Transverse colon (tissue), 4 donors: ENCODE measurements at regions not wholly inside any gene's neighbourhood (a gene's known extent, or its start where the extent isn't known, plus 50 kb on each side); places are given as distances from the start of the nearest gene placed in this dataset.
"Not testable (repeated sequence)": the region's sequence is repeated elsewhere in the genome, so short reads cannot be mapped to it uniquely, and the experiment has no call there.

Experiments used
- DNase-seq: peaks from one replicate; pipeline ENCODE4 v3.0.0-alpha.2; 2019
- H3K27ac ChIP-seq, 4 donors: fragments of 200-600 bp; sonication (generic); 2 replicates each; pipeline ENCODE4 v1.5.1; 2016 to 2018; ENCODE audit warnings: inconsistent platforms in 4 of 4
- H3K27me3 ChIP-seq: fragments of 200-600 bp; sonication (generic); 2 replicates; pipeline ENCODE4 v1.5.1; 2017; ENCODE audit warnings: inconsistent platforms
- H3K36me3 ChIP-seq, 4 donors: fragments of 200-600 bp; sonication (generic); 2 replicates each; pipeline ENCODE4 v1.5.1; 2017 to 2019; ENCODE audit warnings: inconsistent platforms in 4 of 4
- H3K4me1 ChIP-seq, 4 donors: fragments of 200-600 bp; sonication (generic); 2 replicates each; pipeline ENCODE4 v1.5.1; 2017 to 2020; ENCODE audit warnings: inconsistent platforms in 4 of 4
- H3K4me3 ChIP-seq, 4 donors: fragments of 200-600 bp; sonication (generic); 1 replicate in 1 of 4; 2 replicates in 3 of 4; pipeline versions ENCODE4 v1.5.1 to v1.6.1; 2017 to 2019; ENCODE audit warnings: inconsistent platforms in 4 of 4
- H3K9me3 ChIP-seq, 2 donors: fragments of 200-600 bp; sonication (generic); 2 replicates each; pipeline ENCODE4 v1.5.1; 2017 to 2019; ENCODE audit warnings: inconsistent platforms in 2 of 2
- EP300 ChIP-seq: sonication (generic); formaldehyde crosslinking; IDR thresholded peaks from one replicate; pipeline ENCODE4 v1.6.1; 2017; ENCODE audit warnings: antibody characterized with exemption, low read depth
- POLR2A ChIP-seq: fragments of 450-650 bp; IDR thresholded peaks from one replicate; pipeline ENCODE4 v1.6.1; 2016; ENCODE audit warnings: antibody characterized with exemption, mild to moderate bottlenecking, moderate library complexity
- POLR2AphosphoS5 ChIP-seq, 3 donors: sonication (generic); formaldehyde crosslinking; IDR thresholded peaks; one replicate each; pipeline ENCODE4 v1.6.1; 2016; ENCODE audit warnings: antibody characterized with exemption in 3 of 3
- WGBS, 2 donors: methylation state at CpG; one replicate each; pipeline ENCODE4 v1.1.5; 2018; ENCODE audit warnings: low coverage in 1 of 2; 5-methylcytosine and 5-hydroxymethylcytosine counted together
- in situ Hi-C, 4 donors: fragments of 200-750 bp; cut with MboI; loops; one replicate each; pipeline versions ENCODE4 v1.15.0 to v1.15.1; 2017; ENCODE audit warnings: low sequenced_read_pairs in 3 of 4, low pct_ligation_motif_present in 1 of 4, low pct_unique_long_range_greater_than_20kb in 1 of 4
- intact Hi-C: fragments of 100-400 bp; cut with DNase I; formaldehyde crosslinking; loops from one replicate; pipeline ENCODE4 v1.15.1; 2023; ENCODE audit warnings: low total_unique reads
- TF ChIP-seq, protein P1 (sequence below), 5 experiments: fragments of 200-600 bp in 3 of 5; fragments of 450-650 bp in 2 of 5; sonication (generic) in 3 of 5; IDR thresholded peaks; 1 replicate in 2 of 5; 2 replicates in 3 of 5; pipeline ENCODE4 v1.5.1; 2016 to 2017; ENCODE audit warnings: antibody characterized with exemption in 5 of 5, inconsistent platforms in 3 of 5, mild to moderate bottlenecking in 2 of 5, moderate library complexity in 1 of 5

DNA sequence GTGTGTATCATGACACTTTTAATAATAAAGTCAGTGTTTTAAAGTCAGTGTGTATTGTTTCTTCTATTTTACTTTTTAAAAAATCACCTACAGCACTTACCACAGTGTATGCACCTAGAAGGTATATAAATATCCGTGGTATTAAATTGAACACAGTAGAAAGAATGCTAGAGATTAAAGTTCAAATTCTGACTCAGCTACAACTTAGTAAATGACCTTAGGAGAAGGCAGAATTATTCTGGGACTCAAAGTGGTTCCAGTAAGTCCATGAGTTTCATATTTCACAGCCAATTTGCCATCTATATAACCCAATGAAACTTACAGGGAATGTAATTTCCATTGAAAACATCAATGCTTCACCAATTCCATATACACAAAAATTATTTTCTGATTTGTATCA lies 52.7 kb upstream of the MAP4 start:
- in situ Hi-C loops, result no loop called here
- Histone ChIP-seq H3K27ac (no peak overlapping the region), H3K4me1 (peaks cover 4 to 43% (median 9%) of the 10 kb centered on the region in 4 donors), H3K27me3 (no peaks in the 10 kb centered on the region), H3K4me3 (no peak overlapping the region), H3K9me3 (no peaks in the 10 kb centered on the region), H3K36me3 (no peaks in the 10 kb centered on the region)
- WGBS, 2 donors, result 75% methylated on average over 1 of the region's 1 CpG; no CpG with 5 or more reads in 1 of the 2 donors
- no peak for TF ChIP-seq POLR2AphosphoS5 (IDR thresholded peaks at IDR 0.05)
- no peak for TF ChIP-seq EP300
- no peak for TF ChIP-seq POLR2A
- TF ChIP-seq, protein P1, sequence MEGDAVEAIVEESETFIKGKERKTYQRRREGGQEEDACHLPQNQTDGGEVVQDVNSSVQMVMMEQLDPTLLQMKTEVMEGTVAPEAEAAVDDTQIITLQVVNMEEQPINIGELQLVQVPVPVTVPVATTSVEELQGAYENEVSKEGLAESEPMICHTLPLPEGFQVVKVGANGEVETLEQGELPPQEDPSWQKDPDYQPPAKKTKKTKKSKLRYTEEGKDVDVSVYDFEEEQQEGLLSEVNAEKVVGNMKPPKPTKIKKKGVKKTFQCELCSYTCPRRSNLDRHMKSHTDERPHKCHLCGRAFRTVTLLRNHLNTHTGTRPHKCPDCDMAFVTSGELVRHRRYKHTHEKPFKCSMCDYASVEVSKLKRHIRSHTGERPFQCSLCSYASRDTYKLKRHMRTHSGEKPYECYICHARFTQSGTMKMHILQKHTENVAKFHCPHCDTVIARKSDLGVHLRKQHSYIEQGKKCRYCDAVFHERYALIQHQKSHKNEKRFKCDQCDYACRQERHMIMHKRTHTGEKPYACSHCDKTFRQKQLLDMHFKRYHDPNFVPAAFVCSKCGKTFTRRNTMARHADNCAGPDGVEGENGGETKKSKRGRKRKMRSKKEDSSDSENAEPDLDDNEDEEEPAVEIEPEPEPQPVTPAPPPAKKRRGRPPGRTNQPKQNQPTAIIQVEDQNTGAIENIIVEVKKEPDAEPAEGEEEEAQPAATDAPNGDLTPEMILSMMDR (IDR thresholded peaks at IDR 0.05), result no peak
- intact Hi-C loops, result no loop called here
- no peak for DNase-seq

DNA sequence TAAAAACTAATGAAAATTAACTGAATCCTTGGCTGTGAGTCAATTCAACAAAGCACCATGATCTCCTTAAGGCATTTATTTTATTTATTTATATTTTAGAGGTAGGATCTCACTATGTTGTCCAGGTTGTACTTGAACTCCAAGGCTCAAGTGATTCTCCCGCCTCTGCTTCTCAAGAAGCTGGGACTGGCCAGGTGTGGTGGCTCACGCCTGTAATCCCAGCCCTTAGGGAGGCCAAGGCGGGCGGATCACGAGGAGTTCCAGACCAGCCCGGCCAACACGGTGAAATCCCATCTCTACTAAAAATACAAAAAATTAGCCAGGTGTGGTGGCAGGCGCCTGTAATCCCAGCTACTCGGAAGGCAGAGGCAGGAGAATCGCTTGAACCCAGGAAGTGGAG lies 52.1 kb upstream of the MAP4 start:
- DNase-seq, H3K36me3 ChIP-seq, H3K4me3 ChIP-seq, H3K27me3 ChIP-seq, in situ Hi-C loops, intact Hi-C loops, H3K27ac ChIP-seq, H3K9me3 ChIP-seq: not testable (repeated sequence)
- 96 to 100% methylated on average over 4 to 10 of the region's 10 CpGs for WGBS, 2 donors
- H3K4me1 ChIP-seq, result peaks cover 4 to 48% (median 9%) of the 10 kb centered on the region in 4 donors

DNA sequence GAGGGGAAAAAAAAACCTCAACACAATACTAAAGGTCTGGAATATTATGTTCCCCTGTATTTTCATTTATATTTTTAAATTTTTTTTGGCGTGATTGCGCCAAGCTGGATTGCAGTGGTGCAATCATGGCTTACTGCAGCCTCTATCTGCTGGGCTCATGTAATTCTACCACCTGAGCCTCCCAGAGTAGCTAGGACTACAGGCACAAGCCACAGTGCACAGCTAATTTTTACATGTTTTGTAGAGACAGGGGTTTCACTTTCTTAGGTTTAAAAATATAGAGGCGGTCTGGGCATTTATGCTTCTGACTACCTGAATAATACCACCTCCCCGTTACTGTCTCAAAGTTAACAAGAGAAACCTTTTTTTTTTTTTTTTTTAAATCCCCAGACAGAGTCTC lies 51.1 kb upstream of the MAP4 start:
- in situ Hi-C loops, result no loop called here
- Histone ChIP-seq H3K4me1 (peaks cover 4 to 46% (median 9%) of the 10 kb centered on the region in 4 donors), H3K4me3 (no peak overlapping the region), H3K36me3 (no peaks in the 10 kb centered on the region), H3K27me3 (no peaks in the 10 kb centered on the region), H3K9me3 (no peaks in the 10 kb centered on the region), H3K27ac (no peak overlapping the region)
- WGBS, 2 donors, result 88 to 90% methylated on average over 4 of the region's 4 CpGs
- intact Hi-C loops, result no loop called here
- DNase-seq, result no peak
- no peak for TF ChIP-seq POLR2AphosphoS5 (IDR thresholded peaks at IDR 0.05)
- TF ChIP-seq POLR2A, result no peak
- TF ChIP-seq, protein P1 (IDR thresholded peaks at IDR 0.05), result no peak
